ENCODE measurements at regions not wholly inside any gene's neighbourhood (a gene's known extent, or its start where the extent isn't known, plus 50 kb on each side); places are given as distances from the start of the nearest gene placed in this dataset.

GRCh38 chr9:29861803-29862202 is 2288.5 kb upstream of the C9orf72 start:
- H3K27me3 Mint-ChIP-seq: no peaks in the 10 kb centered on the region
- Histone ChIP-seq H3K4me1 (ENCODE audit: insufficient read depth, low read length) (no peaks in the 10 kb centered on the region), H3K4me3 (ENCODE audit: low read length in 2 of 2) (no peak overlapping the region), H3K27me3 (ENCODE audit: insufficient read depth, low read length) (no peaks in the 10 kb centered on the region), H3K9me3 (ENCODE audit: control insufficient read depth in 1 of 2, low read length in 2 of 2) (no peaks in the 10 kb centered on the region), H3K36me3 (ENCODE audit: insufficient read depth, low read length) (no peaks in the 10 kb centered on the region), H3K27ac (ENCODE audit: low read depth, low read length) (no peak overlapping the region)
- CTCF ChIA-PET (ENCODE audit: partially characterized antibody): no interaction called here
- POLR2A ChIA-PET (ENCODE audit: partially characterized antibody): no interaction called here
- H3K9me3 Mint-ChIP-seq: peaks cover 0 to 6% (median under 1%) of the 10 kb centered on the region in 8 donors
- H3K36me3 Mint-ChIP-seq: no peaks in the 10 kb centered on the region
- no peak for DNase-seq
- no peak overlapping the region for H3K4me3 Mint-ChIP-seq
- no peak overlapping the region for H3K27ac Mint-ChIP-seq
- intact Hi-C loops (cut with micrococcal nuclease): no loop called here
- H3K4me1 Mint-ChIP-seq: peaks cover 0 to 4% (median 0%) of the 10 kb centered on the region in 4 donors

- Histone ChIP-seq H3K27ac (ENCODE audit: low read depth, low read length) (no peak overlapping the region), H3K36me3 (ENCODE audit: insufficient read depth, low read length) (no peaks in the 10 kb centered on the region), H3K27me3 (ENCODE audit: insufficient read depth, low read length) (no peaks in the 10 kb centered on the region), H3K4me3 (ENCODE audit: low read length in 2 of 2) (no peak overlapping the region), H3K9me3 (ENCODE audit: control insufficient read depth in 1 of 2, low read length in 2 of 2) (no peaks in the 10 kb centered on the region), H3K4me1 (ENCODE audit: insufficient read depth, low read length) (no peaks in the 10 kb centered on the region)
- Mint-ChIP-seq H3K27ac (no peak overlapping the region), H3K9me3 (peaks cover 0 to 12% (median 2%) of the 10 kb centered on the region in 8 donors), H3K27me3 (no peaks in the 10 kb centered on the region), H3K4me1 (peaks cover 0 to 4% (median 0%) of the 10 kb centered on the region in 4 donors), H3K36me3 (no peaks in the 10 kb centered on the region), H3K4me3 (peak overlapping the region in 1 of 8 donors; percentile 7)
- intact Hi-C loops (cut with micrococcal nuclease): no loop called here
- ChIA-PET POLR2A (ENCODE audit: partially characterized antibody) (no interaction called here), CTCF (ENCODE audit: partially characterized antibody) (no interaction called here)
- DNase-seq: peak in 1 of 5 donors; percentile 13
These were observed 2292.6 kb upstream of the C9orf72 start for GRCh38 chr9:29865764-29866313.

- no peaks in the 10 kb centered on the region for H3K36me3 ChIP-seq (ENCODE audit: insufficient read depth, low read length)
- Mint-ChIP-seq H3K27ac (no peak overlapping the region), H3K9me3 (peaks cover 0 to 12% (median 2%) of the 10 kb centered on the region in 8 donors), H3K4me1 (peaks cover 0 to 4% (median 0%) of the 10 kb centered on the region in 4 donors), H3K4me3 (no peak overlapping the region), H3K27me3 (no peaks in the 10 kb centered on the region), H3K36me3 (no peaks in the 10 kb centered on the region)
- H3K9me3 ChIP-seq (ENCODE audit: control insufficient read depth in 1 of 2, low read length in 2 of 2): no peaks in the 10 kb centered on the region
- no peak for DNase-seq
- intact Hi-C loops (cut with micrococcal nuclease): no loop called here
- ChIA-PET POLR2A (ENCODE audit: partially characterized antibody) (no interaction called here), CTCF (ENCODE audit: partially characterized antibody) (no interaction called here)
- no peaks in the 10 kb centered on the region for H3K27me3 ChIP-seq (ENCODE audit: insufficient read depth, low read length)
- H3K4me3 ChIP-seq (ENCODE audit: low read length in 2 of 2): no peak overlapping the region
- H3K4me1 ChIP-seq (ENCODE audit: insufficient read depth, low read length): no peaks in the 10 kb centered on the region
- no peak overlapping the region for H3K27ac ChIP-seq (ENCODE audit: low read depth, low read length)
These were observed 2293.3 kb upstream of the C9orf72 start for GRCh38 chr9:29866556-29866955.

GRCh38 chr9:29873579-29873978 is 2300.3 kb upstream of the C9orf72 start:
- Mint-ChIP-seq H3K36me3 (no peaks in the 10 kb centered on the region), H3K27ac (no peak overlapping the region), H3K4me3 (no peak overlapping the region), H3K9me3 (peaks cover 0 to 6% (median 2%) of the 10 kb centered on the region in 8 donors), H3K4me1 (no peaks in the 10 kb centered on the region), H3K27me3 (no peaks in the 10 kb centered on the region)
- POLR2A ChIA-PET (ENCODE audit: partially characterized antibody): no interaction called here
- Histone ChIP-seq H3K4me1 (ENCODE audit: insufficient read depth, low read length) (no peaks in the 10 kb centered on the region), H3K27ac (ENCODE audit: low read depth, low read length) (no peak overlapping the region), H3K27me3 (ENCODE audit: insufficient read depth, low read length) (no peaks in the 10 kb centered on the region), H3K36me3 (ENCODE audit: insufficient read depth, low read length) (no peaks in the 10 kb centered on the region), H3K4me3 (ENCODE audit: low read length in 2 of 2) (no peak overlapping the region), H3K9me3 (ENCODE audit: control insufficient read depth in 1 of 2, low read length in 2 of 2) (no peaks in the 10 kb centered on the region)
- DNase-seq: no peak
- CTCF ChIA-PET (ENCODE audit: partially characterized antibody): no interaction called here
- intact Hi-C loops (cut with micrococcal nuclease): no loop called here

- Histone ChIP-seq H3K9me3 (ENCODE audit: control insufficient read depth in 1 of 2, low read length in 2 of 2) (no peaks in the 10 kb centered on the region), H3K4me1 (ENCODE audit: insufficient read depth, low read length) (no peaks in the 10 kb centered on the region), H3K4me3 (ENCODE audit: low read length in 2 of 2) (no peak overlapping the region), H3K27ac (ENCODE audit: low read depth, low read length) (no peak overlapping the region), H3K36me3 (ENCODE audit: insufficient read depth, low read length) (no peaks in the 10 kb centered on the region), H3K27me3 (ENCODE audit: insufficient read depth, low read length) (no peaks in the 10 kb centered on the region)
- Mint-ChIP-seq H3K27ac (no peak overlapping the region), H3K27me3 (no peaks in the 10 kb centered on the region), H3K9me3 (peaks cover 0 to 4% (median 2%) of the 10 kb centered on the region in 8 donors), H3K4me1 (no peaks in the 10 kb centered on the region), H3K4me3 (no peak overlapping the region), H3K36me3 (no peaks in the 10 kb centered on the region)
- DNase-seq: no peak
- ChIA-PET CTCF (ENCODE audit: partially characterized antibody) (no interaction called here), POLR2A (ENCODE audit: partially characterized antibody) (no interaction called here)
- intact Hi-C loops (cut with micrococcal nuclease): no loop called here
These were observed 2302.3 kb upstream of the C9orf72 start for GRCh38 chr9:29875547-29875946.

GRCh38 chr9:29882767-29883166 is 2309.5 kb upstream of the C9orf72 start:
- Mint-ChIP-seq H3K4me1 (no peaks in the 10 kb centered on the region), H3K27me3 (no peaks in the 10 kb centered on the region), H3K36me3 (no peaks in the 10 kb centered on the region), H3K4me3 (no peak overlapping the region), H3K27ac (no peak overlapping the region), H3K9me3 (peaks cover 0 to 11% (median 2%) of the 10 kb centered on the region in 8 donors)
- no peak overlapping the region for H3K27ac ChIP-seq (ENCODE audit: low read depth, low read length)
- H3K4me1 ChIP-seq (ENCODE audit: insufficient read depth, low read length): no peaks in the 10 kb centered on the region
- no peak overlapping the region for H3K4me3 ChIP-seq (ENCODE audit: low read length in 2 of 2)
- ChIA-PET CTCF (ENCODE audit: partially characterized antibody) (no interaction called here), POLR2A (ENCODE audit: partially characterized antibody) (no interaction called here)
- H3K27me3 ChIP-seq (ENCODE audit: insufficient read depth, low read length): no peaks in the 10 kb centered on the region
- no peaks in the 10 kb centered on the region for H3K36me3 ChIP-seq (ENCODE audit: insufficient read depth, low read length)
- no peak for DNase-seq
- intact Hi-C loops (cut with micrococcal nuclease): no loop called here
- H3K9me3 ChIP-seq (ENCODE audit: control insufficient read depth in 1 of 2, low read length in 2 of 2): no peaks in the 10 kb centered on the region

- Mint-ChIP-seq H3K9me3 (peaks cover 0 to 3% (median under 1%) of the 10 kb centered on the region in 8 donors), H3K36me3 (no peaks in the 10 kb centered on the region), H3K4me3 (no peak overlapping the region), H3K27ac (no peak overlapping the region), H3K27me3 (no peaks in the 10 kb centered on the region), H3K4me1 (no peaks in the 10 kb centered on the region)
- no peaks in the 10 kb centered on the region for H3K4me1 ChIP-seq (ENCODE audit: insufficient read depth, low read length)
- no peaks in the 10 kb centered on the region for H3K9me3 ChIP-seq (ENCODE audit: control insufficient read depth in 1 of 2, low read length in 2 of 2)
- no peak overlapping the region for H3K27ac ChIP-seq (ENCODE audit: low read depth, low read length)
- intact Hi-C loops (cut with micrococcal nuclease): no loop called here
- no peaks in the 10 kb centered on the region for H3K27me3 ChIP-seq (ENCODE audit: insufficient read depth, low read length)
- CTCF ChIA-PET (ENCODE audit: partially characterized antibody): no interaction called here
- H3K36me3 ChIP-seq (ENCODE audit: insufficient read depth, low read length): no peaks in the 10 kb centered on the region
- no peak overlapping the region for H3K4me3 ChIP-seq (ENCODE audit: low read length in 2 of 2)
- DNase-seq: no peak
- POLR2A ChIA-PET (ENCODE audit: partially characterized antibody): no interaction called here
These were observed 2332.8 kb upstream of the C9orf72 start for GRCh38 chr9:29906065-29906464.

GRCh38 chr9:29928072-29928471 is 2354.8 kb upstream of the C9orf72 start:
- CTCF ChIA-PET (ENCODE audit: partially characterized antibody): no interaction called here
- H3K36me3 Mint-ChIP-seq: no peaks in the 10 kb centered on the region
- Histone ChIP-seq H3K4me3 (ENCODE audit: low read length in 2 of 2) (no peak overlapping the region), H3K36me3 (ENCODE audit: insufficient read depth, low read length) (no peaks in the 10 kb centered on the region), H3K9me3 (ENCODE audit: control insufficient read depth in 1 of 2, low read length in 2 of 2) (no peaks in the 10 kb centered on the region), H3K27ac (ENCODE audit: low read depth, low read length) (no peak overlapping the region), H3K27me3 (ENCODE audit: insufficient read depth, low read length) (no peaks in the 10 kb centered on the region), H3K4me1 (ENCODE audit: insufficient read depth, low read length) (no peaks in the 10 kb centered on the region)
- H3K27ac Mint-ChIP-seq: no peak overlapping the region
- H3K27me3 Mint-ChIP-seq: no peaks in the 10 kb centered on the region
- no peaks in the 10 kb centered on the region for H3K4me1 Mint-ChIP-seq
- no peak overlapping the region for H3K4me3 Mint-ChIP-seq
- intact Hi-C loops (cut with micrococcal nuclease): no loop called here
- DNase-seq: no peak
- POLR2A ChIA-PET (ENCODE audit: partially characterized antibody): no interaction called here
- peaks cover 0 to 3% (median 1%) of the 10 kb centered on the region in 8 donors for H3K9me3 Mint-ChIP-seq

Measured in CD4-positive, alpha-beta memory T cell (primary cell).